A549 (cell line): ENCODE measurements at regions not wholly inside any gene's neighbourhood (a gene's known extent, or its start where the extent isn't known, plus 50 kb on each side); places are given as distances from the start of the nearest gene placed in this dataset.

Experiments
- ATAC-seq, 2 experiments: fragments of 200-7000 bp in 1 of 2; fragments of >200 bp in 1 of 2; cut with Nextera tagmentation in 1 of 2; cut with Tn5 transposase in 1 of 2; 3 replicates each; pipeline versions ENCODE4 v1.8.0 to v1.9.1; 2018 to 2020; ENCODE audit warnings: mild to moderate bottlenecking in 1 of 2, moderate library complexity in 1 of 2
- CTCF ChIA-PET: fragments of 300-600 bp; sonication (Branson Sonifier 250); formaldehyde crosslinking; extraction: SDS; loops from one replicate; lab custom pipeline; 2021; ENCODE audit warnings: antibody characterized with exemption, inconsistent platforms; lab: Yijun Ruan, JAX
- POLR2A ChIA-PET: fragments of 350-600 bp; formaldehyde crosslinking; extraction: SDS; loops from one replicate; lab custom pipeline; 2021; ENCODE audit warnings: antibody characterized with exemption, inconsistent platforms; lab: Yijun Ruan, JAX
- DNase-seq, 2 experiments: peaks; one replicate each; pipeline versions ENCODE4 v3.0.0 to v3.0.0-alpha.2; 2011 to 2016; ENCODE audit warnings: low read depth in 1 of 2, low spot score in 1 of 2
- FAIRE-seq: peaks from 2 replicates; lab custom pipeline; 2011; peaks lifted over from hg19 to GRCh38; lab: Jason Lieb, UNC
- H3K27ac ChIP-seq, 2 experiments: fragments of >200 bp; sonication (Bioruptor Twin); formaldehyde crosslinking; 3 replicates each; pipeline ENCODE4 v1.5.1; 2016 to 2017
- H3K4me1 ChIP-seq: fragments of >200 bp; sonication (Bioruptor Twin); formaldehyde crosslinking; 3 replicates; pipeline ENCODE4 v1.6.1; 2016
- H3K4me2 ChIP-seq: fragments of >200 bp; sonication (Bioruptor Twin); formaldehyde crosslinking; 3 replicates; pipeline ENCODE4 v1.6.1; 2016
- H3K4me3 ChIP-seq: fragments of >200 bp; sonication (Bioruptor Twin); formaldehyde crosslinking; 3 replicates; pipeline ENCODE4 v1.5.1; 2016
- H3K9me3 ChIP-seq: fragments of >200 bp; sonication (Bioruptor Twin); formaldehyde crosslinking; 3 replicates; pipeline ENCODE4 v1.6.1; 2016
- CBX2 ChIP-seq: fragments of 200-600 bp; sonication (generic); IDR thresholded peaks from 2 replicates; pipeline ENCODE4 v1.6.1; 2016; ENCODE audit warnings: low read depth, mild to moderate bottlenecking, borderline replicate concordance
- CBX8 ChIP-seq: fragments of 200-600 bp; sonication (generic); IDR thresholded peaks from 2 replicates; pipeline ENCODE4 v1.6.1; 2016
- CHD4 ChIP-seq: fragments of 200-600 bp; sonication (generic); IDR thresholded peaks from 2 replicates; pipeline ENCODE4 v1.6.1; 2016; ENCODE audit warnings: antibody characterized with exemption, mild to moderate bottlenecking, borderline replicate concordance
- EHF ChIP-seq: fragments of 250-450 bp; sonication (Bioruptor Pico); IDR thresholded peaks from 2 replicates; pipeline ENCODE4 v1.5.0; 2020; ENCODE audit warnings: mild to moderate bottlenecking
- EHMT2 ChIP-seq: fragments of 200-600 bp; sonication (generic); IDR thresholded peaks from 2 replicates; pipeline ENCODE4 v1.6.1; 2016; ENCODE audit warnings: antibody characterized with exemption, low read depth, mild to moderate bottlenecking, moderate library complexity
- EP300 ChIP-seq, 2 experiments: fragments of >200 bp; sonication (Bioruptor Twin); formaldehyde crosslinking; IDR thresholded peaks; 2 replicates in 1 of 2; 3 replicates in 1 of 2; pipeline ENCODE4 v1.6.1; 2016 to 2017
- ESRRA ChIP-seq: fragments of 150-350 bp; IDR thresholded peaks from 2 replicates; pipeline ENCODE4 v1.6.1; 2014; ENCODE audit warnings: mild to moderate bottlenecking, low read length, borderline replicate concordance
- HDAC2 ChIP-seq: fragments of 200-600 bp; sonication (generic); IDR thresholded peaks from 2 replicates; pipeline ENCODE4 v1.6.1; 2016
- HOXA7 ChIP-seq: fragments of 250-450 bp; sonication (Bioruptor Pico); IDR thresholded peaks from 2 replicates; pipeline ENCODE4 v1.5.0; 2020; ENCODE audit warnings: mild to moderate bottlenecking, moderate library complexity
- KDM1A ChIP-seq: fragments of 200-600 bp; sonication (generic); IDR thresholded peaks from 2 replicates; pipeline ENCODE4 v1.6.1; 2016; ENCODE audit warnings: low read depth, mild to moderate bottlenecking
- MAZ ChIP-seq: fragments of 150-350 bp; IDR thresholded peaks from 2 replicates; pipeline ENCODE4 v1.6.1; 2014; ENCODE audit warnings: antibody characterized with exemption, low read depth, low read length, borderline replicate concordance
- MYC ChIP-seq: IDR thresholded peaks from 2 replicates; pipeline ENCODE4 v1.6.1; 2012; ENCODE audit warnings: mild to moderate bottlenecking, inconsistent platforms, low read length, improper control_type of control experiment, borderline replicate concordance
- NFE2L2 ChIP-seq: fragments of 150-350 bp; conservative IDR thresholded peaks from 2 replicates; pipeline ENCODE4 v1.6.1; 2014; ENCODE audit warnings: low read length
- RARB ChIP-seq: fragments of 250-450 bp; sonication (Bioruptor Pico); IDR thresholded peaks from 2 replicates; pipeline ENCODE4 v1.8.0; 2021; ENCODE audit warnings: mild to moderate bottlenecking, moderate library complexity
- RCOR1 ChIP-seq: fragments of 150-350 bp; IDR thresholded peaks from 2 replicates; pipeline ENCODE4 v1.6.1; 2014; ENCODE audit warnings: antibody characterized with exemption, low read length, low read depth
- RFX5 ChIP-seq: fragments of 450-650 bp; IDR thresholded peaks from 2 replicates; pipeline ENCODE4 v1.7.1; 2014; ENCODE audit warnings: antibody characterized with exemption, mild to moderate bottlenecking, moderate library complexity
- RNF2 ChIP-seq: fragments of 200-600 bp; sonication (generic); IDR thresholded peaks from 2 replicates; pipeline ENCODE4 v1.6.1; 2016; ENCODE audit warnings: low read depth, mild to moderate bottlenecking, antibody characterized with exemption, moderate library complexity, borderline replicate concordance
- SMC3 ChIP-seq: fragments of >200 bp; sonication (Bioruptor Twin); formaldehyde crosslinking; IDR thresholded peaks from 3 replicates; pipeline ENCODE4 v1.6.1; 2018; ENCODE audit warnings: inconsistent platforms
- TFCP2L1 ChIP-seq: fragments of 250-450 bp; sonication (Bioruptor Pico); IDR thresholded peaks from 2 replicates; pipeline ENCODE4 v1.5.0; 2021; ENCODE audit warnings: mild to moderate bottlenecking
- TP53 ChIP-seq: fragments of 250-450 bp; sonication (Bioruptor Pico); IDR thresholded peaks from 2 replicates; pipeline ENCODE4 v1.5.0; 2021; ENCODE audit warnings: mild to moderate bottlenecking, moderate library complexity
- WGBS: methylation state at CpG from one replicate; pipeline ENCODE4 v1.1.6; 2017; ENCODE audit errors: missing lambda C conversion rate; 5-methylcytosine and 5-hydroxymethylcytosine counted together
- TF ChIP-seq, protein P1 (sequence below): fragments of >200 bp; sonication (Bioruptor Twin); formaldehyde crosslinking; IDR thresholded peaks from 2 replicates; pipeline ENCODE4 v1.6.1; 2016
- TF ChIP-seq, protein P2 (sequence below): fragments of 200-600 bp; sonication (generic); IDR thresholded peaks from 2 replicates; pipeline ENCODE4 v1.6.1; 2016; ENCODE audit warnings: antibody characterized with exemption, mild to moderate bottlenecking, moderate library complexity

DNA sequence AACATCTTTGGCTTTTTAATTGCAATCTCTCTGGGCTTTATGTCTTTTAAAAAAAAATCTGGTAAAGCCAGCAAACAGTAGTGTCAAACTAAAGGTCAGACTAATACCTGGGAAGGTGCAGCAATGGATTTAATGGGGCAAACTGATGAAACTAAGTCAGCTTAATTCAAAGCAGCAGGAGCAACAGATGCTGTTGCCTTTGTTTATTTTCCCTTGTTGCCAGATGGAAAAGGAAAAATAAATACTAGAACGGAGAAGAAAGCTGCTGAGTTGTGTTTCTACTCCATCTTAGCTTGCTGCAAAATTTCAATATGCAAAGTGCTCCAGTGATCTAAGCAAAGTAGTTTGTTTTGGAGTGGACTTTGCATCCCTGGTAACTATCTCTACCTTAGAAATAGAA, 1097.8 kb downstream of the PCDH17 start:
- Histone ChIP-seq H3K27ac (no peak overlapping the region), H3K9me3 (no peaks in the 10 kb centered on the region), H3K4me1 (no peaks in the 10 kb centered on the region), H3K4me3 (no peak overlapping the region), H3K4me2 (no peak overlapping the region)
- TF ChIP-seq RFX5 (no peak), HDAC2 (no peak), NFE2L2 (no peak), TP53 (no peak), MAZ (no peak), CHD4 (no peak), RARB (CRISPR knock-in tag) (no peak)
- CTCF ChIA-PET: no interaction called here
- DNase-seq (no peak), ATAC-seq (no peak), FAIRE-seq (no peak)
- WGBS: 5% methylated on average over 1 of the region's 1 CpG
- POLR2A ChIA-PET: no interaction called here

GRCh38 chr13:58744686-58745085, 1113.1 kb downstream of the PCDH17 start:
- 0% methylated on average over 1 of the region's 1 CpG for WGBS
- FAIRE-seq: no peak
- POLR2A ChIA-PET: no interaction called here

DNA sequence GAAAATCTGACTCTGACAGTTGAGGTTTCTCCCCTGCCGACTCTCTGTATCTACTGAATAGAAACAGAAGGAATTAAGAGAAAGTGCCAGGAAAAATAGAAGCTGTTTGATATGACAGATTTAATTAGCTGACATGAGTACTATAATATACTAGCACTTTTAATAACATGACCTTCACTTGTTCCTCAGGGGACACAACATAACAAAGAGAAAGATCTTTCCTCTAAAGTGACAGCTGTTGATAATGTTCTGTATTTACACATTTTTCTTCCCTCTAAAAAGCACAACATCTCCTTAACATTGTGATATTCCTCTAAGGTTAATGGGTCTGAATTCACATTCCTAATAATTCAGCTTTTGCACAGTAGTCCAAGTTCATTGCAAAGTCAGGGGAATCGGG, 1136.0 kb downstream of the PCDH17 start:
- Histone ChIP-seq H3K9me3 (no peaks in the 10 kb centered on the region), H3K4me2 (no peak overlapping the region), H3K27ac (no peak overlapping the region), H3K4me3 (no peak overlapping the region), H3K4me1 (no peaks in the 10 kb centered on the region)
- TF ChIP-seq, protein P1, sequence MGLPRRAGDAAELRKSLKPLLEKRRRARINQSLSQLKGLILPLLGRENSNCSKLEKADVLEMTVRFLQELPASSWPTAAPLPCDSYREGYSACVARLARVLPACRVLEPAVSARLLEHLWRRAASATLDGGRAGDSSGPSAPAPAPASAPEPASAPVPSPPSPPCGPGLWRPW: no peak
- TF ChIP-seq MYC: no peak
- TF ChIP-seq RCOR1: no peak
- TF ChIP-seq RARB (CRISPR knock-in tag): no peak
- TF ChIP-seq RNF2: no peak
- TF ChIP-seq CBX8: no peak
- TF ChIP-seq CBX2: no peak
- TF ChIP-seq EP300 (IDR thresholded peaks at IDR 0.05): no peak
- TF ChIP-seq, protein P2, sequence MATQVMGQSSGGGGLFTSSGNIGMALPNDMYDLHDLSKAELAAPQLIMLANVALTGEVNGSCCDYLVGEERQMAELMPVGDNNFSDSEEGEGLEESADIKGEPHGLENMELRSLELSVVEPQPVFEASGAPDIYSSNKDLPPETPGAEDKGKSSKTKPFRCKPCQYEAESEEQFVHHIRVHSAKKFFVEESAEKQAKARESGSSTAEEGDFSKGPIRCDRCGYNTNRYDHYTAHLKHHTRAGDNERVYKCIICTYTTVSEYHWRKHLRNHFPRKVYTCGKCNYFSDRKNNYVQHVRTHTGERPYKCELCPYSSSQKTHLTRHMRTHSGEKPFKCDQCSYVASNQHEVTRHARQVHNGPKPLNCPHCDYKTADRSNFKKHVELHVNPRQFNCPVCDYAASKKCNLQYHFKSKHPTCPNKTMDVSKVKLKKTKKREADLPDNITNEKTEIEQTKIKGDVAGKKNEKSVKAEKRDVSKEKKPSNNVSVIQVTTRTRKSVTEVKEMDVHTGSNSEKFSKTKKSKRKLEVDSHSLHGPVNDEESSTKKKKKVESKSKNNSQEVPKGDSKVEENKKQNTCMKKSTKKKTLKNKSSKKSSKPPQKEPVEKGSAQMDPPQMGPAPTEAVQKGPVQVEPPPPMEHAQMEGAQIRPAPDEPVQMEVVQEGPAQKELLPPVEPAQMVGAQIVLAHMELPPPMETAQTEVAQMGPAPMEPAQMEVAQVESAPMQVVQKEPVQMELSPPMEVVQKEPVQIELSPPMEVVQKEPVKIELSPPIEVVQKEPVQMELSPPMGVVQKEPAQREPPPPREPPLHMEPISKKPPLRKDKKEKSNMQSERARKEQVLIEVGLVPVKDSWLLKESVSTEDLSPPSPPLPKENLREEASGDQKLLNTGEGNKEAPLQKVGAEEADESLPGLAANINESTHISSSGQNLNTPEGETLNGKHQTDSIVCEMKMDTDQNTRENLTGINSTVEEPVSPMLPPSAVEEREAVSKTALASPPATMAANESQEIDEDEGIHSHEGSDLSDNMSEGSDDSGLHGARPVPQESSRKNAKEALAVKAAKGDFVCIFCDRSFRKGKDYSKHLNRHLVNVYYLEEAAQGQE: no peak
- TF ChIP-seq KDM1A: no peak
- TF ChIP-seq HOXA7 (CRISPR knock-in tag): no peak
- no peak for TF ChIP-seq EHMT2
- ATAC-seq (no peak), FAIRE-seq (no peak), DNase-seq (no peak)
- WGBS: 14% methylated on average over 2 of the region's 2 CpGs
- ChIA-PET POLR2A (no interaction called here), CTCF (interaction anchor here (0.7 kb wide), 1 partner anchor 83 kb away, joined by 3 read pairs; no protein-coding TSS in a partner anchor)

More at GRCh38 chr13:58744686-58745085, 1113.1 kb downstream of the PCDH17 start:
- ATAC-seq: no peak
- Histone ChIP-seq H3K4me2 (no peak overlapping the region), H3K4me1 (no peaks in the 10 kb centered on the region), H3K27ac (no peak overlapping the region), H3K4me3 (no peak overlapping the region), H3K9me3 (no peaks in the 10 kb centered on the region)
- DNase-seq: no peak
- CTCF ChIA-PET: no interaction called here
- TF ChIP-seq ESRRA (no peak), RNF2 (no peak), TFCP2L1 (CRISPR knock-in tag) (no peak), SMC3 (no peak), EHF (CRISPR knock-in tag) (no peak)
